ENCODE measurements at regions not wholly inside any gene's neighbourhood (a gene's known extent, or its start where the extent isn't known, plus 50 kb on each side); places are given as distances from the start of the nearest gene placed in this dataset.

GRCh38 chr4:180657881-180658280 lies 1585.3 kb upstream of the TENM3 start:
- Histone ChIP-seq H3K9ac (ENCODE audit: low read depth, low read length) (no peak overlapping the region), H3K4me3 (ENCODE audit: low read length) (no peak overlapping the region), H3K4me2 (ENCODE audit: low read length) (no peak overlapping the region), H3K4me1 (ENCODE audit: control insufficient read depth, insufficient read depth, low read length) (no peaks in the 10 kb centered on the region), H3K36me3 (ENCODE audit: insufficient read depth, low read length) (no peaks in the 10 kb centered on the region), H3K27me3 (ENCODE audit: control insufficient read depth, insufficient read depth, low read length) (no peaks in the 10 kb centered on the region), H3K9me3 (replicated peaks; ENCODE audit: low read length) (no peaks in the 10 kb centered on the region)

GRCh38 chr4:180664766-180665368 lies 1578.3 kb upstream of the TENM3 start:
- no peak overlapping the region for H3K9ac ChIP-seq (ENCODE audit: low read depth, low read length)
- no peaks in the 10 kb centered on the region for H3K4me1 ChIP-seq (ENCODE audit: control insufficient read depth, insufficient read depth, low read length)
- H3K36me3 ChIP-seq (ENCODE audit: insufficient read depth, low read length) = no peaks in the 10 kb centered on the region
- H3K4me2 ChIP-seq (ENCODE audit: low read length) = peak overlapping the region; percentile 55
- no peaks in the 10 kb centered on the region for H3K27me3 ChIP-seq (ENCODE audit: control insufficient read depth, insufficient read depth, low read length)
- H3K9me3 ChIP-seq (replicated peaks; ENCODE audit: low read length) = no peaks in the 10 kb centered on the region
- no peak overlapping the region for H3K4me3 ChIP-seq (ENCODE audit: low read length)

GRCh38 chr4:180665481-180665880 lies 1577.7 kb upstream of the TENM3 start:
- Histone ChIP-seq H3K27me3 (ENCODE audit: control insufficient read depth, insufficient read depth, low read length) (no peaks in the 10 kb centered on the region), H3K4me3 (ENCODE audit: low read length) (no peak overlapping the region), H3K4me2 (ENCODE audit: low read length) (no peak overlapping the region), H3K9ac (ENCODE audit: low read depth, low read length) (no peak overlapping the region), H3K9me3 (replicated peaks; ENCODE audit: low read length) (no peaks in the 10 kb centered on the region), H3K36me3 (ENCODE audit: insufficient read depth, low read length) (no peaks in the 10 kb centered on the region), H3K4me1 (ENCODE audit: control insufficient read depth, insufficient read depth, low read length) (no peaks in the 10 kb centered on the region)

- no peak overlapping the region for H3K9ac ChIP-seq (ENCODE audit: low read depth, low read length)
- no peak overlapping the region for H3K4me2 ChIP-seq (ENCODE audit: low read length)
- H3K4me3 ChIP-seq (ENCODE audit: low read length) = no peak overlapping the region
- H3K4me1 ChIP-seq (ENCODE audit: control insufficient read depth, insufficient read depth, low read length) = no peaks in the 10 kb centered on the region
- no peaks in the 10 kb centered on the region for H3K27me3 ChIP-seq (ENCODE audit: control insufficient read depth, insufficient read depth, low read length)
- no peaks in the 10 kb centered on the region for H3K9me3 ChIP-seq (replicated peaks; ENCODE audit: low read length)
- no peaks in the 10 kb centered on the region for H3K36me3 ChIP-seq (ENCODE audit: insufficient read depth, low read length)
Measured at GRCh38 chr4:180665994-180666824, 1577.0 kb upstream of the TENM3 start.

- H3K4me1 ChIP-seq (ENCODE audit: control insufficient read depth, insufficient read depth, low read length) = no peaks in the 10 kb centered on the region
Measured at GRCh38 chr4:180668732-180669131, 1574.5 kb upstream of the TENM3 start.

GRCh38 chr4:180669680-180670079 lies 1573.5 kb upstream of the TENM3 start:
- H3K9me3 ChIP-seq (replicated peaks; ENCODE audit: low read length) = no peaks in the 10 kb centered on the region
- no peaks in the 10 kb centered on the region for H3K4me1 ChIP-seq (ENCODE audit: control insufficient read depth, insufficient read depth, low read length)
- H3K4me3 ChIP-seq (ENCODE audit: low read length) = no peak overlapping the region
- H3K4me2 ChIP-seq (ENCODE audit: low read length) = no peak overlapping the region
- H3K36me3 ChIP-seq (ENCODE audit: insufficient read depth, low read length) = no peaks in the 10 kb centered on the region
- H3K27me3 ChIP-seq (ENCODE audit: control insufficient read depth, insufficient read depth, low read length) = no peaks in the 10 kb centered on the region
- no peak overlapping the region for H3K9ac ChIP-seq (ENCODE audit: low read depth, low read length)

More at GRCh38 chr4:180668732-180669131, 1574.5 kb upstream of the TENM3 start:
- Histone ChIP-seq H3K9ac (ENCODE audit: low read depth, low read length) (no peak overlapping the region), H3K9me3 (replicated peaks; ENCODE audit: low read length) (no peaks in the 10 kb centered on the region), H3K36me3 (ENCODE audit: insufficient read depth, low read length) (no peaks in the 10 kb centered on the region), H3K27me3 (ENCODE audit: control insufficient read depth, insufficient read depth, low read length) (no peaks in the 10 kb centered on the region), H3K4me2 (ENCODE audit: low read length) (no peak overlapping the region), H3K4me3 (ENCODE audit: low read length) (no peak overlapping the region)

- Histone ChIP-seq H3K9ac (ENCODE audit: low read depth, low read length) (no peak overlapping the region), H3K27me3 (ENCODE audit: control insufficient read depth, insufficient read depth, low read length) (no peaks in the 10 kb centered on the region), H3K4me3 (ENCODE audit: low read length) (no peak overlapping the region), H3K4me1 (ENCODE audit: control insufficient read depth, insufficient read depth, low read length) (no peaks in the 10 kb centered on the region), H3K9me3 (replicated peaks; ENCODE audit: low read length) (no peaks in the 10 kb centered on the region), H3K36me3 (ENCODE audit: insufficient read depth, low read length) (no peaks in the 10 kb centered on the region), H3K4me2 (ENCODE audit: low read length) (no peak overlapping the region)
Measured at GRCh38 chr4:180674619-180675358, 1568.4 kb upstream of the TENM3 start.

- Histone ChIP-seq H3K4me3 (ENCODE audit: low read length) (no peak overlapping the region), H3K4me2 (ENCODE audit: low read length) (no peak overlapping the region), H3K36me3 (ENCODE audit: insufficient read depth, low read length) (no peaks in the 10 kb centered on the region), H3K4me1 (ENCODE audit: control insufficient read depth, insufficient read depth, low read length) (no peaks in the 10 kb centered on the region), H3K27me3 (ENCODE audit: control insufficient read depth, insufficient read depth, low read length) (no peaks in the 10 kb centered on the region), H3K9me3 (replicated peaks; ENCODE audit: low read length) (no peaks in the 10 kb centered on the region), H3K9ac (ENCODE audit: low read depth, low read length) (no peak overlapping the region)
Measured at GRCh38 chr4:180675359-180675650, 1567.9 kb upstream of the TENM3 start.

GRCh38 chr4:180680305-180680704 lies 1562.9 kb upstream of the TENM3 start:
- Histone ChIP-seq H3K4me3 (ENCODE audit: low read length) (no peak overlapping the region), H3K9ac (ENCODE audit: low read depth, low read length) (no peak overlapping the region), H3K4me2 (ENCODE audit: low read length) (no peak overlapping the region), H3K27me3 (ENCODE audit: control insufficient read depth, insufficient read depth, low read length) (no peaks in the 10 kb centered on the region), H3K36me3 (ENCODE audit: insufficient read depth, low read length) (no peaks in the 10 kb centered on the region), H3K4me1 (ENCODE audit: control insufficient read depth, insufficient read depth, low read length) (no peaks in the 10 kb centered on the region), H3K9me3 (replicated peaks; ENCODE audit: low read length) (no peaks in the 10 kb centered on the region)

- Histone ChIP-seq H3K36me3 (ENCODE audit: insufficient read depth, low read length) (no peaks in the 10 kb centered on the region), H3K9ac (ENCODE audit: low read depth, low read length) (no peak overlapping the region), H3K9me3 (replicated peaks; ENCODE audit: low read length) (no peaks in the 10 kb centered on the region), H3K4me1 (ENCODE audit: control insufficient read depth, insufficient read depth, low read length) (no peaks in the 10 kb centered on the region), H3K27me3 (ENCODE audit: control insufficient read depth, insufficient read depth, low read length) (no peaks in the 10 kb centered on the region), H3K4me3 (ENCODE audit: low read length) (no peak overlapping the region), H3K4me2 (ENCODE audit: low read length) (no peak overlapping the region)
Measured at GRCh38 chr4:180682776-180683175, 1560.4 kb upstream of the TENM3 start.

- H3K4me2 ChIP-seq (ENCODE audit: low read length) = no peak overlapping the region
- no peaks in the 10 kb centered on the region for H3K36me3 ChIP-seq (ENCODE audit: insufficient read depth, low read length)
- H3K27me3 ChIP-seq (ENCODE audit: control insufficient read depth, insufficient read depth, low read length) = no peaks in the 10 kb centered on the region
- H3K4me3 ChIP-seq (ENCODE audit: low read length) = no peak overlapping the region
- H3K9me3 ChIP-seq (replicated peaks; ENCODE audit: low read length) = no peaks in the 10 kb centered on the region
- no peaks in the 10 kb centered on the region for H3K4me1 ChIP-seq (ENCODE audit: control insufficient read depth, insufficient read depth, low read length)
- no peak overlapping the region for H3K9ac ChIP-seq (ENCODE audit: low read depth, low read length)
Measured at GRCh38 chr4:180683186-180683585, 1560.0 kb upstream of the TENM3 start.
